OCI-LY1 (cell line): ENCODE measurements at regions not wholly inside any gene's neighbourhood (a gene's known extent, or its start where the extent isn't known, plus 50 kb on each side); places are given as distances from the start of the nearest gene placed in this dataset.

ENCODE experiments used
- H2AFZ ChIP-seq: fragments of 200-600 bp; sonication (generic), shearing (Covaris generic); 2 replicates; pipeline ENCODE4 v1.6.0; 2014; ENCODE audit warnings: antibody characterized with exemption, mild to moderate bottlenecking, low read length
- H3F3A ChIP-seq: fragments of 200-600 bp; sonication (generic), shearing (Covaris generic); 2 replicates; pipeline ENCODE4 v1.6.0; 2014; ENCODE audit warnings: mild to moderate bottlenecking, antibody characterized with exemption, low read length, moderate library complexity; ENCODE audit not compliant: insufficient read depth
- H3K27ac ChIP-seq: fragments of 200-600 bp; sonication (generic); 2 replicates; pipeline ENCODE4 v1.5.1; 2014; ENCODE audit warnings: low read length, mixed run types, mild to moderate bottlenecking, low read depth; ENCODE audit not compliant: poor library complexity, severe bottlenecking
- H3K27me3 ChIP-seq: fragments of 200-600 bp; sonication (generic); 2 replicates; pipeline ENCODE4 v1.6.0; 2014; ENCODE audit warnings: antibody characterized with exemption, mild to moderate bottlenecking, low read length, moderate library complexity; ENCODE audit not compliant: insufficient read depth
- H3K36me3 ChIP-seq: fragments of 200-600 bp; sonication (generic); 2 replicates; pipeline ENCODE4 v1.6.1; 2014; ENCODE audit warnings: mild to moderate bottlenecking, antibody characterized with exemption, low read length, moderate library complexity, mixed read lengths; ENCODE audit not compliant: insufficient read depth
- H3K4me1 ChIP-seq: fragments of 200-600 bp; sonication (generic); 2 replicates; pipeline ENCODE4 v1.5.1; 2014; ENCODE audit warnings: mild to moderate bottlenecking, low read length, moderate library complexity; ENCODE audit not compliant: insufficient read depth, severe bottlenecking
- H3K4me2 ChIP-seq: fragments of 200-600 bp; sonication (generic), shearing (Covaris generic); 2 replicates; pipeline ENCODE4 v1.6.1; 2014; ENCODE audit warnings: low read length
- H3K4me3 ChIP-seq: fragments of 200-600 bp; sonication (generic); 2 replicates; pipeline ENCODE4 v1.5.1; 2014; ENCODE audit warnings: low read length, low read depth, mild to moderate bottlenecking, mixed read lengths; ENCODE audit not compliant: poor library complexity, severe bottlenecking
- H3K79me2 ChIP-seq: fragments of 200-600 bp; shearing (Covaris generic); 2 replicates; pipeline ENCODE4 v1.6.1; 2016; ENCODE audit warnings: mixed run types, low read length, mixed read lengths; ENCODE audit not compliant: insufficient read depth
- H3K9ac ChIP-seq: fragments of 200-600 bp; sonication (generic), shearing (Covaris generic); 2 replicates; pipeline ENCODE4 v1.6.1; 2014; ENCODE audit warnings: mild to moderate bottlenecking, low read length, mixed read lengths
- H3K9me2 ChIP-seq: fragments of 200-600 bp; sonication (generic), shearing (Covaris generic); 2 replicates; pipeline ENCODE4 v1.6.1; 2014; ENCODE audit warnings: low read depth, mild to moderate bottlenecking, low read length, mixed read lengths
- H3K9me3 ChIP-seq: fragments of 200-600 bp; shearing (Covaris generic); 2 replicates; pipeline ENCODE4 v1.6.1; 2014; ENCODE audit warnings: low read length, mixed read lengths
- H4K20me1 ChIP-seq: fragments of 200-600 bp; sonication (generic), shearing (Covaris generic); 2 replicates; pipeline ENCODE4 v1.6.0; 2016; ENCODE audit warnings: mild to moderate bottlenecking, low read length; ENCODE audit not compliant: insufficient read depth
- EZH2 ChIP-seq: fragments of 200-600 bp; sonication (generic), shearing (Covaris generic); IDR thresholded peaks from 2 replicates; pipeline ENCODE4 v1.8.0; 2017; ENCODE audit warnings: borderline replicate concordance, mixed run types, mild to moderate bottlenecking, antibody characterized with exemption, low read length, moderate library complexity, mixed read lengths
- TF ChIP-seq, protein P1 (sequence below): fragments of 200-600 bp; sonication (generic), shearing (Covaris generic); IDR thresholded peaks from 2 replicates; pipeline ENCODE4 v1.5.1; 2017; ENCODE audit warnings: mild to moderate bottlenecking, antibody characterized with exemption, low read length, moderate library complexity, mixed read lengths

GRCh38 chr15:62850318-62850717 is 192.2 kb upstream of the TPM1 start:
- Histone ChIP-seq H3K27me3 (no peaks in the 10 kb centered on the region), H3K9me3 (no peaks in the 10 kb centered on the region), H3K9me2 (no peaks in the 10 kb centered on the region), H3K4me1 (no peaks in the 10 kb centered on the region), H3F3A (no peaks in the 10 kb centered on the region), H3K4me2 (no peak overlapping the region), H3K27ac (no peak overlapping the region), H3K4me3 (no peak overlapping the region), H3K9ac (no peak overlapping the region), H4K20me1 (no peaks in the 10 kb centered on the region), H3K79me2 (no peaks in the 10 kb centered on the region), H2AFZ (no peak overlapping the region), H3K36me3 (no peaks in the 10 kb centered on the region)
- no peak for TF ChIP-seq EZH2
- TF ChIP-seq, protein P1, sequence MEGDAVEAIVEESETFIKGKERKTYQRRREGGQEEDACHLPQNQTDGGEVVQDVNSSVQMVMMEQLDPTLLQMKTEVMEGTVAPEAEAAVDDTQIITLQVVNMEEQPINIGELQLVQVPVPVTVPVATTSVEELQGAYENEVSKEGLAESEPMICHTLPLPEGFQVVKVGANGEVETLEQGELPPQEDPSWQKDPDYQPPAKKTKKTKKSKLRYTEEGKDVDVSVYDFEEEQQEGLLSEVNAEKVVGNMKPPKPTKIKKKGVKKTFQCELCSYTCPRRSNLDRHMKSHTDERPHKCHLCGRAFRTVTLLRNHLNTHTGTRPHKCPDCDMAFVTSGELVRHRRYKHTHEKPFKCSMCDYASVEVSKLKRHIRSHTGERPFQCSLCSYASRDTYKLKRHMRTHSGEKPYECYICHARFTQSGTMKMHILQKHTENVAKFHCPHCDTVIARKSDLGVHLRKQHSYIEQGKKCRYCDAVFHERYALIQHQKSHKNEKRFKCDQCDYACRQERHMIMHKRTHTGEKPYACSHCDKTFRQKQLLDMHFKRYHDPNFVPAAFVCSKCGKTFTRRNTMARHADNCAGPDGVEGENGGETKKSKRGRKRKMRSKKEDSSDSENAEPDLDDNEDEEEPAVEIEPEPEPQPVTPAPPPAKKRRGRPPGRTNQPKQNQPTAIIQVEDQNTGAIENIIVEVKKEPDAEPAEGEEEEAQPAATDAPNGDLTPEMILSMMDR: no peak

GRCh38 chr15:62850791-62851291 is 191.7 kb upstream of the TPM1 start:
- TF ChIP-seq EZH2: no peak
- TF ChIP-seq, protein P1: no peak
- no peak overlapping the region for H3K4me2 ChIP-seq
- H2AFZ ChIP-seq: no peak overlapping the region

GRCh38 chr15:62853114-62853840 is 189.3 kb upstream of the TPM1 start:
- H3F3A ChIP-seq: no peaks in the 10 kb centered on the region
- H3K4me1 ChIP-seq: no peaks in the 10 kb centered on the region
- no peaks in the 10 kb centered on the region for H3K27me3 ChIP-seq
- no peaks in the 10 kb centered on the region for H3K9me3 ChIP-seq
- no peaks in the 10 kb centered on the region for H3K79me2 ChIP-seq
- no peaks in the 10 kb centered on the region for H3K36me3 ChIP-seq
- H3K9me2 ChIP-seq: no peaks in the 10 kb centered on the region
- no peak overlapping the region for H3K4me3 ChIP-seq
- TF ChIP-seq, protein P1: no peak
- no peak for TF ChIP-seq EZH2
- no peak overlapping the region for H3K27ac ChIP-seq
- H3K4me2 ChIP-seq: no peak overlapping the region
- H2AFZ ChIP-seq: no peak overlapping the region
- no peaks in the 10 kb centered on the region for H4K20me1 ChIP-seq
- no peak overlapping the region for H3K9ac ChIP-seq

More at GRCh38 chr15:62850791-62851291, 191.7 kb upstream of the TPM1 start:
- Histone ChIP-seq H3K4me3 (no peak overlapping the region), H3K27ac (no peak overlapping the region), H3K36me3 (no peaks in the 10 kb centered on the region), H3K9ac (no peak overlapping the region), H3K4me1 (no peaks in the 10 kb centered on the region), H3K9me2 (no peaks in the 10 kb centered on the region), H3K9me3 (no peaks in the 10 kb centered on the region), H3F3A (no peaks in the 10 kb centered on the region), H3K27me3 (no peaks in the 10 kb centered on the region), H3K79me2 (no peaks in the 10 kb centered on the region), H4K20me1 (no peaks in the 10 kb centered on the region)
